ENCODE measurements at regions not wholly inside any gene's neighbourhood (a gene's known extent, or its start where the extent isn't known, plus 50 kb on each side); places are given as distances from the start of the nearest gene placed in this dataset.

DNA sequence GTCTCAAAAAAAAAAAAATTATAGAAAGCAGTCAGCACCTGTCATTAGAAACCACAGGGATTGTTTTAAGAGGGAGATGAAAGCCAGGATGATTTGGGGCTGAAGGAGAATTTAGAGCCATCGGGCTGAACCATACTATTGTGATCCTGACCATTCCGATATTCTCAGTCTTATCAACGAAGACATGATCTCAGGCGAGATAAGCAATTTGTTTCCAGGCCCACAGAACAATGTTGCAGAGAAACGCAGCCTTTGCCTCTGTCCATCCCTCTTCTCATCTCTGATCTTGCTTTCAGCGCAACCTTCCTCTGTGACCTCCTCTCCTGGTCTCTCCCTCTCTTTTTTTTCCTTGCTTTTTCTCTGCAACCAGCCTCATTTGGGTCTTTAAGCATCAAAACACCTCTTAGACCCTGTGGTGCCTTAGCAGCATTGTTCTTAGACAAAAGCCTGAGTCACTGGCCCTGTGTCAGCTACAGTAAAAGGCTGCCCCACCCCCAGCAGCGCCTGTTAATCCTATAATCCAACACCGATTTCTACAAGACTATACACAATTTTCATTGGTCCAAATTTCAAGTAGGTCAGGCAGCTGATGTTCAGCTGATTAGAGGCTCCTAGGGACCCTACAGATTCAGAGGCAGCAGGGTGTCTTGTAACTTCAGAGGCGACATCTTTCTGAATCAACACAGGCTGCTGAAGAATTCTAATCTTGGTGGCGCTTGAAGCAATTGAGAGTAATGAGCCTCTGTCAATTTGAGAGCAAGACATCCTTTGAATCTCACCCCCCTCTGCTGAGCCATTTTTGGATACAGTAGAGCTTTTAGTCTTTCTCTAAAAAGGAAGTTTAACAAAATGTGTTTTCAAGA, 206.0 kb downstream of the NCK2 start:
- ChIA-PET POLR2A (ENCODE audit: unreplicated experiment) (no interaction called here), CTCF (no interaction called here)
- Histone ChIP-seq H3K79me1 (ENCODE audit: low read depth in 1 of 2, low read length in 2 of 2) (no peaks in the 10 kb centered on the region), H4K91ac (ENCODE audit: insufficient read depth, low read depth, low read length) (no peak overlapping the region), H2AK5ac (ENCODE audit: low read depth, low read length) (no peak overlapping the region), H2BK15ac (ENCODE audit: low read depth, low read length) (no peak overlapping the region), H3K4me3 (ENCODE audit: insufficient read depth, low read depth, low read length) (no peak overlapping the region), H3K9me1 (ENCODE audit: insufficient read depth, low read length) (no peaks in the 10 kb centered on the region), H3K23ac (ENCODE audit: low read depth, low read length) (no peak overlapping the region), H2BK5ac (ENCODE audit: low read depth, low read length, poor library complexity, severe bottlenecking) (no peak overlapping the region), H2BK20ac (ENCODE audit: low read depth, low read length) (no peak overlapping the region), H4K8ac (ENCODE audit: low read depth in 2 of 2, low read length in 2 of 2) (no peak overlapping the region), H2AFZ (replicated peaks; ENCODE audit: low read length, poor library complexity) (no peak overlapping the region), H3K9me3 (ENCODE audit: control insufficient read depth, insufficient read depth, low read length) (no peaks in the 10 kb centered on the region), H4K20me1 (ENCODE audit: insufficient read depth, low read length) (no peaks in the 10 kb centered on the region), H3K4me2 (ENCODE audit: low read depth, low read length) (no peak overlapping the region), H4K5ac (ENCODE audit: low read depth, low read length) (no peak overlapping the region), H2AK9ac (replicated peaks; ENCODE audit: low read depth, low read length, poor library complexity) (no peak overlapping the region), H3K27me3 (ENCODE audit: control insufficient read depth, insufficient read depth, low read length) (peaks cover 28% of the 10 kb centered on the region), H3K4ac (ENCODE audit: low read depth, low read length) (no peak overlapping the region), H3K4me1 (ENCODE audit: control insufficient read depth, insufficient read depth, low read length) (no peaks in the 10 kb centered on the region), H3K18ac (ENCODE audit: low read depth, low read length) (no peak overlapping the region), H3K56ac (ENCODE audit: extremely low read depth, insufficient read depth, low read length) (no peak overlapping the region), H2BK120ac (ENCODE audit: low read depth, low read length) (no peak overlapping the region), H3K27ac (ENCODE audit: insufficient read depth, low read length) (no peak overlapping the region), H3K36me3 (ENCODE audit: control insufficient read depth, insufficient read depth, low read length) (no peaks in the 10 kb centered on the region), H3K14ac (replicated peaks; ENCODE audit: low read depth, low read length) (no peak overlapping the region), H3K9ac (ENCODE audit: low read depth, low read length) (no peak overlapping the region)
- intact Hi-C loops (cut with micrococcal nuclease) (no loop called here), dilution Hi-C loops (cut with HindIII; ENCODE audit: low sequenced_read_pairs, unreplicated experiment) (no loop called here), in situ Hi-C loops (cut with MboI; ENCODE audit: low sequenced_read_pairs) (no loop called here)
- BruUV-seq (replicated peaks) = no TSS peak
- TF ChIP-seq CHD1 (IDR thresholded peaks at IDR 0.05; ENCODE audit: low read depth, low read length) (no peak), RCOR1 (IDR thresholded peaks at IDR 0.05; ENCODE audit: insufficient replicate concordance, low read length) (no peak), RAD21 (IDR thresholded peaks at IDR 0.05; ENCODE audit: low read length) (no peak), NFE2L2 (IDR thresholded peaks at IDR 0.05; ENCODE audit: low read depth, low read length) (no peak), FOS (IDR thresholded peaks at IDR 0.05; ENCODE audit: low read depth, low read length) (no peak), CEBPB (IDR thresholded peaks at IDR 0.05; ENCODE audit: low read depth, low read length) (no peak), SMC3 (IDR thresholded peaks at IDR 0.05; ENCODE audit: low read depth, low read length) (no peak), BHLHE40 (IDR thresholded peaks at IDR 0.05; ENCODE audit: low read depth, low read length) (no peak), MXI1 (IDR thresholded peaks at IDR 0.05; ENCODE audit: borderline replicate concordance, low read depth, low read length) (no peak)
- TF ChIP-seq, protein P1, sequence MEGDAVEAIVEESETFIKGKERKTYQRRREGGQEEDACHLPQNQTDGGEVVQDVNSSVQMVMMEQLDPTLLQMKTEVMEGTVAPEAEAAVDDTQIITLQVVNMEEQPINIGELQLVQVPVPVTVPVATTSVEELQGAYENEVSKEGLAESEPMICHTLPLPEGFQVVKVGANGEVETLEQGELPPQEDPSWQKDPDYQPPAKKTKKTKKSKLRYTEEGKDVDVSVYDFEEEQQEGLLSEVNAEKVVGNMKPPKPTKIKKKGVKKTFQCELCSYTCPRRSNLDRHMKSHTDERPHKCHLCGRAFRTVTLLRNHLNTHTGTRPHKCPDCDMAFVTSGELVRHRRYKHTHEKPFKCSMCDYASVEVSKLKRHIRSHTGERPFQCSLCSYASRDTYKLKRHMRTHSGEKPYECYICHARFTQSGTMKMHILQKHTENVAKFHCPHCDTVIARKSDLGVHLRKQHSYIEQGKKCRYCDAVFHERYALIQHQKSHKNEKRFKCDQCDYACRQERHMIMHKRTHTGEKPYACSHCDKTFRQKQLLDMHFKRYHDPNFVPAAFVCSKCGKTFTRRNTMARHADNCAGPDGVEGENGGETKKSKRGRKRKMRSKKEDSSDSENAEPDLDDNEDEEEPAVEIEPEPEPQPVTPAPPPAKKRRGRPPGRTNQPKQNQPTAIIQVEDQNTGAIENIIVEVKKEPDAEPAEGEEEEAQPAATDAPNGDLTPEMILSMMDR (conservative IDR thresholded peaks at IDR 0.05; ENCODE audit: low read depth, low read length) = no peak
- TF ChIP-seq, protein P2, sequence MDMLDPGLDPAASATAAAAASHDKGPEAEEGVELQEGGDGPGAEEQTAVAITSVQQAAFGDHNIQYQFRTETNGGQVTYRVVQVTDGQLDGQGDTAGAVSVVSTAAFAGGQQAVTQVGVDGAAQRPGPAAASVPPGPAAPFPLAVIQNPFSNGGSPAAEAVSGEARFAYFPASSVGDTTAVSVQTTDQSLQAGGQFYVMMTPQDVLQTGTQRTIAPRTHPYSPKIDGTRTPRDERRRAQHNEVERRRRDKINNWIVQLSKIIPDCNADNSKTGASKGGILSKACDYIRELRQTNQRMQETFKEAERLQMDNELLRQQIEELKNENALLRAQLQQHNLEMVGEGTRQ (IDR thresholded peaks at IDR 0.05; ENCODE audit: low read depth, low read length) = no peak
- WGBS, 2 experiments (ENCODE audit: extremely low coverage in 2 of 2, insufficient read length in 1 of 2) = no CpG with 5 or more reads among the region's 10 CpGs
- DNase-seq = no peak
- ATAC-seq (ENCODE audit: low read depth) = no peak
